ENCODE measurements at regions not wholly inside any gene's neighbourhood (a gene's known extent, or its start where the extent isn't known, plus 50 kb on each side); places are given as distances from the start of the nearest gene placed in this dataset.
"Not testable (repeated sequence)": the region's sequence is repeated elsewhere in the genome, so short reads cannot be mapped to it uniquely, and the experiment has no call there.

GRCh38 chr7:56697058-56697457 lies 435.2 kb downstream of the ZNF479 start:
- not testable (repeated sequence) for DNase-seq

- DNase-seq = no peak
These were observed 445.9 kb downstream of the ZNF479 start for GRCh38 chr7:56686276-56686859.

- DNase-seq = no peak
These were observed 493.0 kb downstream of the ZNF479 start for GRCh38 chr7:56639173-56639746.

DNA sequence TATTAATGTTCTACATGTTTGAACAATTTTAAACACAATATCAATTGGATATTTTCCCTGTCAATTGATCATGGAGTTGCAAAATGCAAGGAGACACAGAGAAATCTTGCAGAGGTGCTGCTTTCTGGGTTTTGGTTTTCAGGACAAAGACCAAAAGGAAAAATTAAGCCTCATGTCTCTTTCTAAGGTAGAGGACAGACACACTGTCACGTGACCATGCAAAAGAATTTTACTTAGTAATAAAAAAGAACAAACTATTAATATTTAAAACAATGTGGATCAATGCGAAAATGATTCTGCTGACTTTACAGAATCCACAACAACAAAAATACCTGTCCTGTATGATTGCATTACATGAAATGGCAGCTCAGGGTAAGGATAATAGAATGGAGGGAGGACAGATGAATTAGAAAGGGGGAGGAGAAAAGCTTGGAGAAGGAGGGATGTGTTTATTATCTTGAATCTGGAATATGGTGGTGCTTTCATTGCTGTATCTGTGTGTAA lies 493.7 kb upstream of the NUPR2 start:
- no peak for DNase-seq

- DNase-seq = no peak
These were observed 488.9 kb upstream of the NUPR2 start for GRCh38 chr7:56605146-56605545.

GRCh38 chr7:56578612-56579011 lies 462.4 kb upstream of the NUPR2 start:
- DNase-seq = no peak

DNA sequence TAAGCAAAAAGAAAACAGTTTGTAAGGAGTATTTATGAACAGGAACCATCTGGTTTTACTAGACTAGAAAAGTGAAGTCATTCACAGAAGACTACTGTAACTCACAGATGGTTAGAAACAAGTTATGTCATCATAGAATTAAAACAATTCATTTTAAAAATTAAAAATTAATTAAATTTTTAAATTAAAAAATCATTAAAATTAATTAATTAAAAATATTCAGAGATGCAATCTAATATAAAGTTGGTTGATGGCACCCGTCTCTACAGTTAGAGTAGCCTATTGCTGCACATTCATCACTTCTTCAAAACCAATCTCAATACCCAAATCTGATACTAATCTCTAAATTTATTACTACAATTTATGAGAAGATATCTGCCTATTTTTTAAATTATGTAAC lies 454.8 kb upstream of the NUPR2 start:
- DNase-seq = no peak

- DNase-seq = no peak
These were observed 422.6 kb upstream of the NUPR2 start for GRCh38 chr7:56538541-56539429.

DNA sequence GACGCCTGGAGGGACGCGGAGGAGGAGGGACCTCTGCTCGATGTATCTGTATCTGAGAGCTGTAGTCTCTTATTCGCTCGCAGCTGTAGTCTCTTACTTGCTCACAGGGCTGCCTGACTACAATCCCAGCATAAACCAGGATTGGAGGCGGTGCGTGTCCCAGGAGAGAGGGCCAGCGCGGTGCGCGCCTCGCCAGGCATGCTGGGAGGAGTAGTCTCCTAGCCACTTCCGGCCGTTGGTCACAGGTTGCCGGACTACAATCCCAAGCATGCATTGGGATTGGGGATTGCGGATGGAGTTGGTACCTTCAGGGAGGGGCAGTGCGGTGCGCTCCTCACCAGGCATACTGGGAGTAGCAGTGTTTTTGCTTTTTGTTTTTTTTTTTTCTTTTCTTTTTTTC lies 421.7 kb upstream of the NUPR2 start:
- DNase-seq = no peak

GRCh38 chr7:56537477-56537876 lies 421.3 kb upstream of the NUPR2 start:
- no peak for DNase-seq

DNA sequence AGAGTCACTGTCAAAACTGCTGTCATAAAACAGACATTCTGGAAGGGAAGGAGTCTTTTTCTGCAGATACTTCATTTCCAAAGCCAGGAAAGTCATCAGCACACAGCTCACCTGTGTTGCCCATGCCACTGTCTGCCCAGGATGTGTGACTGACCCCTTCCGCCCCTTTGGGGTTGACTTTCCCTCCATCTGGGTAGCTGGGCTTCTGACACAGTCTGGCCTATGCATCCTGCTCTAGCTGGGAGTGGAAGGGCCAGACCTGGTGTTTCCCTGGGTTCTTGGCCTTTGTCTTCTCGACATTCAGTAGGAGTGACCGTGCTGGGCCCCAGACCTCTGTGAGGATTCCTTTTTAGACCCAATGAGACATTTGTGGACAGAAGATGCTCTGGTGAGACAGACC lies 378.9 kb upstream of the NUPR2 start:
- no peak for DNase-seq

DNA sequence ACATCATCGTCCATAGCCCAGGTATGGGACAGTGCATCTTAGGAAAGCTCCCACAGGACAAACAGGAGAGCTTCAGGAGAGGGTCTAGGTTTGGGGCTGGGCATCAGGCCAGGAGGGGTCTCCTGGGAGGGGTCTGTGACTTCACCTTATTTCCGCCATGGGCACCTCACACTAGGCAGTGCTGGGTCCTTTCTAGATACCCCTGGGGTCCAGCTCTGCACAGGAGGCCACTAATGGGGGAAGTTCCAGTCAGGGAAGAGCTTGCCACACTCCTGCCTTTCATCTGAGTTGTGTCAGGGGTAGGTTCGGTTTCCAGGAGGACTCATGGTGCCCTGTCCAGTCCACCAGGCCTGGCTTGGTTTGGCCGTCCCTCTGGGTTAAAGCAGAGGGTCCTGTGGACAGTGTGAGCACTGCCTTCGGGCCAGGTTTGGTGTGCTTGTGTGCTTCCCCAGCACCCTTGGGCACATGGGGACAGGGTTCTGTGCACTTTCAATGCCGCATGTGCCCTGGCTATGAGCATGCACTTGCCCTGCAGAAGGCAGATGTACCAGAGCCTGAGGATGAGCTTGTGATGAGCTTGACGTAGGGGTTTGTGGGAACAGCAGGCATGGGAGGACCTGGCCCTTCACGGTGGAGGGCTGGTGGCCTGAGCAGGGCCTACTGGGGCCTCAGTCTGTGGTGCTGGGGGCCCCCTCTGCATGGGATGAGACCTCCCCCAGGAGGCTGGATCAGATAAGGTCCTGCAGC lies 377.7 kb upstream of the NUPR2 start:
- DNase-seq = no peak

DNA sequence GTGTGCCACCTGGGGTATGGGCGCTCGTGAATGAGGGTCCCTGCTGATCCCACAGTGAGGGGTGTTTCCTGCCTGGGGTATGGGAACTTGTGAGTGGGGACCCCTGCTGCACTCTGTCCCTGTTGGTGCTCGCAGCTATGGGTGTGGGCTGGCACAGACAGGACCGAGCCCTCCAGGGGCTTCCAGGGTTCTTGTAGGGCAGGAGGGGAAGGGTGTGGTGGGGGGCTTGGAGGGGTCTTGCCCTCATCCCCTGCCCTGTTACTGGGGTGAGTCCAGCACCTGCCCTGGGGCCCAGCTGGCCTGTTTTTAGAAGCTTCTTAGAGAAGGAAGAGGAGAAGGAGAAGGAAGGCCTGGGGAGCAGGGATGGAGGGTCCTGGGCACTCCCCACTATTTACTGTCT lies 377.0 kb upstream of the NUPR2 start:
- no peak for DNase-seq

DNA sequence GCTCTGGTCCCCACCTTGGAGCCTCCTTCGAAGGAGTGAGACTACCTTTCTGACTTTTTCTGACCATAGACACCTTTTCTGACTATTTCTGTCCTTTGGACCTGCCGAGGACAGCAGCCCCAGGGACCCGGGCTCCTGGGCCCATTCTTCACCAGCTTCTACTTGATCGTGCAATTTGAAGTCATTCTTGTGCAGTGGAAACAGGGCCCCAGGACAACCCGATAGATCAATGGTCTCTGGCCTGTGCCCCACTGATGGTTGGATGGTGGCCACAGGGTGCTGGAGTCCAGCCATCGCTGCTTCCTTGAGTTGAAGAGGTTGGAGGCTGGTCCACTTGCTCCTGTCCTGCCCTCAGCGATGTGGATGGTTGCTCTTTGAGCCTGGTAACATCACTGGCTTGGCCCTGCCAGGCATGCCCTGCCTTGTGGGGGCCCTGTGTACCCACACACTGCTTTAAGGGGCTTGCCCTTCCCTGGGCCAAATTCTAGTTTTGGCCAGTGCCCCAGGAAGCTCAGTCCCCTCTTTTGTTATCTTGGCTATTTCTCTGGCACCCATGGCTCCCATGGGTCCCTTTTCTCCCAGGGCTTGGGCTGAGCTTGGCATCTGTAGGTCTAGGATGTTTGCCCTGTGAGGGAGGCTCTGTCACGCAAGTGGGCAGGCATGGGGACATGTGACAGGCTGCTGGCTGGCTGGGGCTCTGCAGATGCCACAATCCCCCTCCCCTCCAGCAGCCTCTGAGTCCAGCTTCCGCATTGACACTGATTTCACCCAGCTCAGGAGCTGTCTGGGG lies 375.6 kb upstream of the NUPR2 start:
- DNase-seq = no peak

- DNase-seq = no peak
These were observed 367.8 kb upstream of the NUPR2 start for GRCh38 chr7:56483861-56484550.

DNA sequence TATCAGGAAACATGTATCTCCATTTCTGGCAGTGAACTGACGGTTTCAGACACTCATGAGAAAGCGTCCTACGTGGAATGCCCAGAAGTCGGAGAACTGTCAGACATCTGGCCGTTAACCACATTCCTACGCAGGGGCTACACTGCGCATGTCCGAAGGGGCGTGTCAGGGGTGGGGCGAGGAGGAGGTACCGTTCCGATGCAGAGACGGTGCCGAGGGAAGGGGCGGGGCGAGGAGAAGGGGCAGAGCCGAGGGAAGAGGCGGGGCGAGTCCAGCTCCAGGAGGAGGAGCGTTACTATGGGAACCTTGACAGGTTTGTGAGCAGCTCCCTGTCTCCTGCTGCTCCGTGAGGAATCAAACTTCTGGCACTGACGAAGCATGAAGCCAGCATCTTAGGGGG lies 366.9 kb upstream of the NUPR2 start:
- no peak for DNase-seq

DNA sequence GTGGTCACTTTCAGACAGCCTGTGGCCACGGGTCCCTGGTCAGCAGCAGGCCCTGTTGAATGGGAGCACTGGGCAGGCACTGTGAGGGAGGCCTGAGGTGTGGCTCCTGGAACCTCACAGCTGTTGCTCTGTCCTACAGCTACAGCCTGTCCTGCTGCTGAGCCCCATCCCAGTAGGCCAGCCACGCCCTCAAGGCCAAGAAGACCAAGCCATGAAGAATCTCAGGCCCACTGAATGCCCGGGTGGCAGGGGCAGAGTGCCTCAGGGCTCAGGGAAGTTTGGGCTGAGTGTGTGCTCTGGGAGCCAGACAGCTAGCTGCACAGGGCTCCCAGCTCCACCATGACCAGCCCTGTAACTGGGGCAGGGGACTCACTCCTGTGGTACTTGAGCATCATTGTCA lies 363.5 kb upstream of the NUPR2 start:
- no peak for DNase-seq

DNA sequence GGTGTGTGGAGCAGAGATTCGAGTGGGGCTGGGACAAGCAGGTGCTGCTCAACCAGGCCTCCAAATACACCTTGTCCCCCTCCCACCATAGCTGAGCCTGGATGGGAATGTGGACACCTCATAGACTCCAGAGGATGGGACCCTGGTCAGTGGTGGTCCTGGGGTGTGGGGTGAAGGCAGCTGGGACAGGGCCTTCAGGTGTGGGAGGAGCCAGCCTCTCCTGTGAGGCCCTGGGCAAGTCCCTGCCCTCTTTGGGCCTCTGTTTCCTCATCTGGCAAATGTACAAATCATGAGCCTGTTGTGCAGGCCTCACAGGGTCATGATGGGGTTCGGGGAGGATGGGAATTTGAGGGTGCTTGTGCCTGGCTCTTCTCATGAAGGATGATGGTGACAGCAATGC lies 362.9 kb upstream of the NUPR2 start:
- no peak for DNase-seq

DNA sequence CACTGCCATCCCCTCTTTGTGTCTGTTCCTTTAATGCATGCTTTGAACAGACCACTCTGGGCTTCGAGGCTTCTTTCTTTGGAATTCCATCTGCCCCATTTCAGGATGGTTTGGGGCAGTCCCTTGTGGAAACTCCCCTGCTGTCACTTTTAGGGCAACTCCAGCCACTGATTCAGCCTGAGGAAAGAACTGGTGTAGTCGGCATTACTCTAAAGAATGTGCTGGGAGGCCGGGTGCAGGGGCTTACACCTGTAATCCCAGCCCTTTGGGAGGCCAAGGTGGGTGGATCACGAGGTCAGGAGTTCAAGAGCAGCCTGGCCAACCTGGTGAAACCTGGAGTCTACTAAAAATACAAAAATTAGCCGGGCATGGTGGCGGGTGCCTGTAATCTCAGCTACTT lies 358.1 kb upstream of the NUPR2 start:
- no peak for DNase-seq

DNA sequence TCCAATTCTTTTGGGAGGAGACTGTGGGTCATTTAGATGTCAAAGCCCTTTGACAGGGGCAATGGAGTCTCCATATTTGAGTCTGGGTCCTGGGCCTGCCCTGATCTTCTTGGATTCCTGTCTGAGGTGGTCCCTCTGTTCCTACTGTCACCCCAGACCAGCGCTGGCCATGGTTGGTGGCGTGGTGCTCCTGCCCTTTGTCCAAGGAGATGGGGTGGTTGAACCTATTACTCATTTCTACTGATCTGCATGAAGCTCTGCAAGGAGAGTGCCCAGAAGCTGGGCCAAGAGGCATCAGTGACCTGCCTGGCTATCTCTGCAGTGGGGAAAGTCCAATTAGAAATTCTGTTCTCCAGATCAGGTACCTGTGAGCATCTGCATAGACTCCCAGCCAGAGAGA lies 355.6 kb upstream of the NUPR2 start:
- DNase-seq = no peak

GRCh38 chr7:56466607-56467525 lies 350.6 kb upstream of the NUPR2 start:
- DNase-seq = not testable (repeated sequence)
